ENCODE measurements at regions not wholly inside any gene's neighbourhood (a gene's known extent, or its start where the extent isn't known, plus 50 kb on each side); places are given as distances from the start of the nearest gene placed in this dataset.

DNA sequence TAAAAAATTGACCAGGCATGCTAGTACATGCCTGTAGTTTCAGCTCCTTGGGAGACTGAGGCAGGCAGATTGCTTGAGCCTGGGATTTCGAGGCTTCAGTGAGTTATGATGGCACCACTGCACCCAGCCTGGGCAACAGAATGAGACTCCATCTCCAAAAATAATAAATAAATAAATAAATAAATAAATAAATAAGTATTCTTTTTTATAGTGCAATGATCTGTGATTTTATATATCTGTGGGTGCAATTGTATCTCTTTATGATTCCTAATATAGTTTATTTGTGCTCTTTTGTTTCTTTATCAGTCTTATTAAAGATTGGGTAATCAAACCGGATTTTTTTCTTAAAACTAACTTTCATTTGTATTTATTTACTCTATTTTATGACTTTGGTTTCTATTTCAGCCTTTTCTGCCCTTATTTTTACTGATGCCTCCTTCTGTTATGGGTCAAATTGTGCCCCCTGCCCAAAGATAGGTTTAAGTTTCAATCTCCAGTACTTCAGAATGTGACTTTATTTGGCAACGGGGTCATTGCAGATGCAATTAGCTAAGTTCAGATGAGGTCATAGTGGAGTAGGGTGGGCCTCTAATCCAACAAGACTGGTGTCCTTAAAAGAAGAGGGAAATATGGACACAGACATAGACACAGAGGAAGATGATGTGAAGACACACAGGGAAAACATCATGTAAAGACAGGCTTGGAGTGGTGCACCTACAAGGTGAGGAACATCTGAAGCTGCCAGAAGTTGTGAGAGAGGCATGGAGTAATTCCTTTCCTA is 74.9 kb upstream of the CDC42BPA start:
- no peaks in the 10 kb centered on the region for H3K36me3 Mint-ChIP-seq
- intact Hi-C loops (cut with micrococcal nuclease): no loop called here
- H3K36me3 ChIP-seq (ENCODE audit: control insufficient read depth, insufficient read depth, low read length): no peaks in the 10 kb centered on the region
- no peaks in the 10 kb centered on the region for H3K27me3 ChIP-seq (ENCODE audit: control insufficient read depth, insufficient read depth, low read length)
- TF ChIP-seq, protein P1, sequence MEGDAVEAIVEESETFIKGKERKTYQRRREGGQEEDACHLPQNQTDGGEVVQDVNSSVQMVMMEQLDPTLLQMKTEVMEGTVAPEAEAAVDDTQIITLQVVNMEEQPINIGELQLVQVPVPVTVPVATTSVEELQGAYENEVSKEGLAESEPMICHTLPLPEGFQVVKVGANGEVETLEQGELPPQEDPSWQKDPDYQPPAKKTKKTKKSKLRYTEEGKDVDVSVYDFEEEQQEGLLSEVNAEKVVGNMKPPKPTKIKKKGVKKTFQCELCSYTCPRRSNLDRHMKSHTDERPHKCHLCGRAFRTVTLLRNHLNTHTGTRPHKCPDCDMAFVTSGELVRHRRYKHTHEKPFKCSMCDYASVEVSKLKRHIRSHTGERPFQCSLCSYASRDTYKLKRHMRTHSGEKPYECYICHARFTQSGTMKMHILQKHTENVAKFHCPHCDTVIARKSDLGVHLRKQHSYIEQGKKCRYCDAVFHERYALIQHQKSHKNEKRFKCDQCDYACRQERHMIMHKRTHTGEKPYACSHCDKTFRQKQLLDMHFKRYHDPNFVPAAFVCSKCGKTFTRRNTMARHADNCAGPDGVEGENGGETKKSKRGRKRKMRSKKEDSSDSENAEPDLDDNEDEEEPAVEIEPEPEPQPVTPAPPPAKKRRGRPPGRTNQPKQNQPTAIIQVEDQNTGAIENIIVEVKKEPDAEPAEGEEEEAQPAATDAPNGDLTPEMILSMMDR (IDR thresholded peaks at IDR 0.05): no peak
- H3K27ac ChIP-seq (ENCODE audit: low read length): no peak overlapping the region
- no peak overlapping the region for H3K4me3 ChIP-seq (ENCODE audit: low read length)
- no peak for DNase-seq
- H3K4me1 Mint-ChIP-seq: no peaks in the 10 kb centered on the region
- H3K27ac Mint-ChIP-seq: no peak overlapping the region
- no peak overlapping the region for H3K4me3 Mint-ChIP-seq
- no peaks in the 10 kb centered on the region for H3K4me1 ChIP-seq (ENCODE audit: control insufficient read depth, insufficient read depth, low read length)
- ATAC-seq: no peak
- WGBS (ENCODE audit: insufficient coverage): 39% methylated on average over 2 of the region's 3 CpGs
- peaks cover 0 to 13% of the 10 kb centered on the region in 2 donors for H3K27me3 Mint-ChIP-seq (ENCODE audit: low read depth in 2 of 2)
- H3K9me3 Mint-ChIP-seq: no peaks in the 10 kb centered on the region
- no peaks in the 10 kb centered on the region for H3K9me3 ChIP-seq (ENCODE audit: control insufficient read depth, insufficient read depth, low read length)

DNA sequence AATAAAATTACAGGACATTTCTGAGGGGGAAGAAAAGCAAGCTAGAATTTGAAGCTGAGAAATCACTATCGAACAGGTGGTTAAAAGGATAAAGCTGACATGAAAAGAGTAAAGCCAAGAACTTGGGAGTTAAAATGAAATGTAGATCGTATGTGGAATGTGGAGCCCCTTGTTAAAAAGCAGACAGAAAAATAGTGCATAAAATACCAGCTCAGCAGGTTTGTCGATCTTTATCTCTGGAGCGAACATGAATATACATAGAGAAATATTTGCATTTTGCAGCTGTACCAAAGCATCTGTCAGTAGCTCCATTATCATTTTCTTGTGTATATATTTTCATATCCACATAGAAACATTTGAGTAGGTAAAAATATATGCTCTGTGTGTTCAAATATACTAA is 73.6 kb upstream of the CDC42BPA start:
- H3K4me1 Mint-ChIP-seq: no peaks in the 10 kb centered on the region
- no peak overlapping the region for H3K27ac ChIP-seq (ENCODE audit: low read length)
- H3K9me3 ChIP-seq (ENCODE audit: control insufficient read depth, insufficient read depth, low read length): no peaks in the 10 kb centered on the region
- 28% methylated on average over 4 of the region's 4 CpGs for WGBS (ENCODE audit: insufficient coverage)
- H3K36me3 ChIP-seq (ENCODE audit: control insufficient read depth, insufficient read depth, low read length): no peaks in the 10 kb centered on the region
- no peaks in the 10 kb centered on the region for H3K9me3 Mint-ChIP-seq
- intact Hi-C loops (cut with micrococcal nuclease): no loop called here
- ATAC-seq (no peak), DNase-seq (no peak)
- H3K27me3 ChIP-seq (ENCODE audit: control insufficient read depth, insufficient read depth, low read length): no peaks in the 10 kb centered on the region
- H3K27ac Mint-ChIP-seq: no peak overlapping the region
- no peaks in the 10 kb centered on the region for H3K36me3 Mint-ChIP-seq
- H3K27me3 Mint-ChIP-seq (ENCODE audit: low read depth in 2 of 2): peaks cover 0 to 9% of the 10 kb centered on the region in 2 donors
- TF ChIP-seq, protein P1 (IDR thresholded peaks at IDR 0.05): no peak
- no peaks in the 10 kb centered on the region for H3K4me1 ChIP-seq (ENCODE audit: control insufficient read depth, insufficient read depth, low read length)
- no peak overlapping the region for H3K4me3 ChIP-seq (ENCODE audit: low read length)
- no peak overlapping the region for H3K4me3 Mint-ChIP-seq

DNA sequence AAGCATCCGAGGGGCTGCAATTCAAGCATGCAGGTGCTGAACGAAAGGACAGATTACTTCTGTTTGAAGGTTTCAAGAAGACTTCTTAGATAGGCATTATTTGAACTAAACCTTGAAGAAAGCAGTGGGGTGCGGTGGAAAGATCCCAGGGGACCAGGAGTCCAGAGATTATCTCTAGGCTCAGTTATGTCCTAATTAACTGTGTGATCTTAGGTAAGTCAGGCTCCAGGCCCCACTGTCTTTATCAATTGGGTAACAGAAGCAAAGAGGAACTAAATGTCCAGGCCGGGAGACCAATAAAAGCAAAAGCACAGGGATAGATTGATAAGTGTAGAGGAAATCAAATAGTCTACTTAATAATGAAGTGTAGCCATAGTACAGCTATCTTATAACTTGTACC is 72.9 kb upstream of the CDC42BPA start:
- TF ChIP-seq, protein P1 (IDR thresholded peaks at IDR 0.05): no peak
- Histone ChIP-seq H3K27ac (ENCODE audit: low read length) (no peak overlapping the region), H3K9me3 (ENCODE audit: control insufficient read depth, insufficient read depth, low read length) (no peaks in the 10 kb centered on the region), H3K27me3 (ENCODE audit: control insufficient read depth, insufficient read depth, low read length) (no peaks in the 10 kb centered on the region), H3K36me3 (ENCODE audit: control insufficient read depth, insufficient read depth, low read length) (no peaks in the 10 kb centered on the region), H3K4me3 (ENCODE audit: low read length) (no peak overlapping the region), H3K4me1 (ENCODE audit: control insufficient read depth, insufficient read depth, low read length) (no peaks in the 10 kb centered on the region)
- no peak overlapping the region for H3K4me3 Mint-ChIP-seq
- H3K27me3 Mint-ChIP-seq (ENCODE audit: low read depth in 2 of 2): peaks cover 0 to 6% of the 10 kb centered on the region in 2 donors
- no peak for ATAC-seq
- 81% methylated on average over 4 of the region's 4 CpGs for WGBS (ENCODE audit: insufficient coverage)
- H3K36me3 Mint-ChIP-seq: no peaks in the 10 kb centered on the region
- no peak for DNase-seq
- H3K4me1 Mint-ChIP-seq: no peaks in the 10 kb centered on the region
- no peaks in the 10 kb centered on the region for H3K9me3 Mint-ChIP-seq
- intact Hi-C loops (cut with micrococcal nuclease): no loop called here
- no peak overlapping the region for H3K27ac Mint-ChIP-seq

DNA sequence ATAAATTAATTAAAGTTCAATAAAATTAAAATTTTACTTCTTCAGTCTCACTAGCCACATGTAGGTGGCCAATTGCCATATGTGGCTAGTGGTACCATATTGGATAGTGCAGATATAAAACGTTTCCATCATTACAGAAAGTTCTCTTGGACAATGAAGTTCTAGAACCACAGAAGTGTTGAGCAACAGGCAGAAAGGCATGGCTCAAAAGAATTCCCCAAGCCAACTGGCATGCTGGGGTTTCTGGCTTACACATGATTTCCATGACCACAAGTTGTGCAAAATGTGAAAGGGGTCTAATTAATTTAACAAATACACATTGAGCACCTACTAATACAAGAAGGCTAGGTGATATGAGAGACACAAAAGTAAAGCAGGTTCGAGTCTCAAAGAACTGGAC is 72.2 kb upstream of the CDC42BPA start:
- no peaks in the 10 kb centered on the region for H3K27me3 ChIP-seq (ENCODE audit: control insufficient read depth, insufficient read depth, low read length)
- no peaks in the 10 kb centered on the region for H3K4me1 Mint-ChIP-seq
- peaks cover 0 to 3% of the 10 kb centered on the region in 2 donors for H3K27me3 Mint-ChIP-seq (ENCODE audit: low read depth in 2 of 2)
- TF ChIP-seq, protein P1 (IDR thresholded peaks at IDR 0.05): no peak
- no peak for DNase-seq
- WGBS (ENCODE audit: insufficient coverage): 71% methylated on average over 2 of the region's 2 CpGs
- no peaks in the 10 kb centered on the region for H3K36me3 ChIP-seq (ENCODE audit: control insufficient read depth, insufficient read depth, low read length)
- H3K9me3 ChIP-seq (ENCODE audit: control insufficient read depth, insufficient read depth, low read length): no peaks in the 10 kb centered on the region
- no peaks in the 10 kb centered on the region for H3K9me3 Mint-ChIP-seq
- no peak overlapping the region for H3K4me3 Mint-ChIP-seq
- no peaks in the 10 kb centered on the region for H3K4me1 ChIP-seq (ENCODE audit: control insufficient read depth, insufficient read depth, low read length)
- ATAC-seq: no peak
- H3K36me3 Mint-ChIP-seq: no peaks in the 10 kb centered on the region
- no peak overlapping the region for H3K27ac ChIP-seq (ENCODE audit: low read length)
- no peak overlapping the region for H3K4me3 ChIP-seq (ENCODE audit: low read length)
- no peak overlapping the region for H3K27ac Mint-ChIP-seq
- intact Hi-C loops (cut with micrococcal nuclease): no loop called here

Measured in natural killer cell (primary cell).